Calu3 (cell line): ENCODE measurements at regions not wholly inside any gene's neighbourhood (a gene's known extent, or its start where the extent isn't known, plus 50 kb on each side); places are given as distances from the start of the nearest gene placed in this dataset.

Source experiments
- BruUV-seq: library from RNA; stranded (reverse); fragments of 400-500 nt; replicated peaks from 2 replicates; lab custom pipeline; 2021; lab: Mats Ljungman, UMichigan
- CTCF ChIA-PET: fragments of 300-600 bp; sonication (Branson Sonifier 250); formaldehyde crosslinking; loops from one replicate; lab custom pipeline; 2022; ENCODE audit warnings: antibody characterized with exemption; lab: Charles Lee
- DNase-seq: peaks from one replicate; pipeline ENCODE4 v3.0.0; 2022
- H3K27ac Mint-ChIP-seq: one replicate; pipeline ENCODE4 v1.8.0; 2022; ENCODE audit warnings: mixed read lengths; ENCODE audit not compliant: unreplicated experiment
- H3K27me3 Mint-ChIP-seq: one replicate; pipeline ENCODE4 v1.8.0; 2022; ENCODE audit warnings: mixed read lengths; ENCODE audit not compliant: unreplicated experiment
- H3K36me3 Mint-ChIP-seq: one replicate; pipeline ENCODE4 v1.8.0; 2022; ENCODE audit warnings: mild to moderate bottlenecking, moderate library complexity, mixed read lengths; ENCODE audit not compliant: insufficient read depth, unreplicated experiment
- H3K4me1 Mint-ChIP-seq: one replicate; pipeline ENCODE4 v1.8.0; 2022; ENCODE audit warnings: mild to moderate bottlenecking, low read depth, mixed read lengths; ENCODE audit not compliant: unreplicated experiment
- H3K4me3 Mint-ChIP-seq: one replicate; pipeline ENCODE4 v1.8.0; 2022; ENCODE audit warnings: mild to moderate bottlenecking, low read depth, moderate library complexity, mixed read lengths; ENCODE audit not compliant: unreplicated experiment
- H3K9me3 Mint-ChIP-seq: one replicate; pipeline ENCODE4 v1.8.0; 2022; ENCODE audit warnings: low read depth, mixed read lengths; ENCODE audit not compliant: unreplicated experiment
- CTCF ChIP-seq: fragments of 200-600 bp; IDR thresholded peaks from one replicate; pipeline ENCODE4 v1.8.0; 2022; ENCODE audit warnings: antibody characterized with exemption; ENCODE audit not compliant: unreplicated experiment
- intact Hi-C: fragments of 100-400 bp; cut with micrococcal nuclease; formaldehyde crosslinking; loops from one replicate; pipeline ENCODE4 v1.10.0; 2022; ENCODE audit not compliant: unreplicated experiment

- H3K9me3 Mint-ChIP-seq: peaks cover 16% of the 10 kb centered on the region
- DNase-seq: no peak
- no peaks in the 10 kb centered on the region for H3K4me1 Mint-ChIP-seq
- no TSS peak for BruUV-seq
- H3K27me3 Mint-ChIP-seq: no peaks in the 10 kb centered on the region
- no peak overlapping the region for H3K4me3 Mint-ChIP-seq
- CTCF ChIA-PET: no interaction called here
- H3K27ac Mint-ChIP-seq: no peak overlapping the region
- TF ChIP-seq CTCF: no peak
- intact Hi-C loops: no loop called here
- H3K36me3 Mint-ChIP-seq: no peaks in the 10 kb centered on the region
Observed at GRCh38 chr20:61067221-61067620, 184.8 kb upstream of the CDH4 start.

GRCh38 chr20:61072398-61072797, 179.7 kb upstream of the CDH4 start:
- H3K4me3 Mint-ChIP-seq: no peak overlapping the region
- H3K36me3 Mint-ChIP-seq: no peaks in the 10 kb centered on the region
- H3K9me3 Mint-ChIP-seq: peaks cover 14% of the 10 kb centered on the region
- no peaks in the 10 kb centered on the region for H3K4me1 Mint-ChIP-seq
- no peak overlapping the region for H3K27ac Mint-ChIP-seq
- no peaks in the 10 kb centered on the region for H3K27me3 Mint-ChIP-seq
- DNase-seq: no peak
- intact Hi-C loops: no loop called here
- no TSS peak for BruUV-seq
- no peak for TF ChIP-seq CTCF
- CTCF ChIA-PET: no interaction called here

- Mint-ChIP-seq H3K36me3 (no peaks in the 10 kb centered on the region), H3K4me1 (no peaks in the 10 kb centered on the region), H3K9me3 (peaks cover 14% of the 10 kb centered on the region), H3K27me3 (no peaks in the 10 kb centered on the region), H3K27ac (no peak overlapping the region), H3K4me3 (no peak overlapping the region)
- CTCF ChIA-PET: no interaction called here
- no peak for DNase-seq
- intact Hi-C loops: no loop called here
- BruUV-seq: no TSS peak
- no peak for TF ChIP-seq CTCF
Observed at GRCh38 chr20:61073376-61073775, 178.7 kb upstream of the CDH4 start.

GRCh38 chr20:61082720-61083119, 169.3 kb upstream of the CDH4 start:
- Mint-ChIP-seq H3K27ac (no peak overlapping the region), H3K9me3 (peaks cover 12% of the 10 kb centered on the region), H3K27me3 (peaks cover 36% of the 10 kb centered on the region), H3K4me1 (no peaks in the 10 kb centered on the region), H3K36me3 (no peaks in the 10 kb centered on the region), H3K4me3 (no peak overlapping the region)
- intact Hi-C loops: no loop called here
- no peak for DNase-seq
- BruUV-seq: no TSS peak
- no peak for TF ChIP-seq CTCF
- CTCF ChIA-PET: no interaction called here
